RWPE2 (cell line): ENCODE measurements at regions not wholly inside any gene's neighbourhood (a gene's known extent, or its start where the extent isn't known, plus 50 kb on each side); places are given as distances from the start of the nearest gene placed in this dataset.
"Not testable (repeated sequence)": the region's sequence is repeated elsewhere in the genome, so short reads cannot be mapped to it uniquely, and the experiment has no call there.

Source experiments
- ATAC-seq: fragments of 200-7000 bp; cut with Tn5 transposase; 3 replicates; pipeline ENCODE4 v1.9.1; 2021; ENCODE audit warnings: low read depth
- DNase-seq: peaks from one replicate; pipeline ENCODE4 v3.0.0-alpha.2; 2020; ENCODE audit warnings: low spot score
- H3K27ac ChIP-seq: fragments of 450-650 bp; 2 replicates; pipeline ENCODE4 v1.5.1; 2017; ENCODE audit warnings: mild to moderate bottlenecking; ENCODE audit not compliant: poor library complexity, severe bottlenecking
- H3K27me3 ChIP-seq: fragments of 250-450 bp; sonication (Bioruptor Pico); 2 replicates; pipeline ENCODE4 v1.5.1; 2021; ENCODE audit warnings: mild to moderate bottlenecking, moderate library complexity; ENCODE audit not compliant: insufficient read depth, poor library complexity, severe bottlenecking
- H3K36me3 ChIP-seq: fragments of 250-450 bp; sonication (Bioruptor Pico); 2 replicates; pipeline ENCODE4 v1.5.1; 2020; ENCODE audit warnings: low read depth, mild to moderate bottlenecking, moderate library complexity
- H3K4me1 ChIP-seq: fragments of 250-450 bp; sonication (Bioruptor Pico); 2 replicates; pipeline ENCODE4 v1.5.1; 2021; ENCODE audit warnings: mild to moderate bottlenecking, moderate library complexity; ENCODE audit not compliant: insufficient read depth, poor library complexity, severe bottlenecking
- H3K4me3 ChIP-seq: fragments of 250-450 bp; sonication (Bioruptor Pico); 2 replicates; pipeline ENCODE4 v1.5.1; 2021; ENCODE audit warnings: mild to moderate bottlenecking, moderate library complexity; ENCODE audit not compliant: severe bottlenecking
- H3K9me3 ChIP-seq: fragments of 250-450 bp; sonication (Bioruptor Pico); 2 replicates; pipeline ENCODE4 v1.5.1; 2021; ENCODE audit warnings: mild to moderate bottlenecking, moderate library complexity; ENCODE audit not compliant: severe bottlenecking
- CTCF ChIP-seq: fragments of 450-650 bp; IDR thresholded peaks from one replicate; pipeline ENCODE4 v1.5.1; 2017; ENCODE audit warnings: mild to moderate bottlenecking, moderate library complexity; ENCODE audit not compliant: poor library complexity, severe bottlenecking

GRCh38 chr11:71164186-71164585, 88.2 kb downstream of the SHANK2 start:
- no peak overlapping the region for H3K4me3 ChIP-seq
- no peak for TF ChIP-seq CTCF
- H3K9me3 ChIP-seq = no peaks in the 10 kb centered on the region
- no peaks in the 10 kb centered on the region for H3K27me3 ChIP-seq
- no peak for DNase-seq
- no peak for ATAC-seq
- H3K4me1 ChIP-seq = no peaks in the 10 kb centered on the region
- no peaks in the 10 kb centered on the region for H3K36me3 ChIP-seq
- H3K27ac ChIP-seq = no peak overlapping the region

- Histone ChIP-seq H3K36me3 (no peaks in the 10 kb centered on the region), H3K9me3 (no peaks in the 10 kb centered on the region), H3K4me1 (no peaks in the 10 kb centered on the region), H3K27ac (no peak overlapping the region), H3K27me3 (no peaks in the 10 kb centered on the region), H3K4me3 (no peak overlapping the region)
- ATAC-seq (no peak), DNase-seq (no peak)
- TF ChIP-seq CTCF = no peak
Measured at GRCh38 chr11:71163371-71163770, 89.0 kb downstream of the SHANK2 start.

- Histone ChIP-seq H3K9me3 (no peaks in the 10 kb centered on the region), H3K27ac (no peak overlapping the region), H3K4me1 (no peaks in the 10 kb centered on the region), H3K4me3 (no peak overlapping the region), H3K27me3 (no peaks in the 10 kb centered on the region), H3K36me3 (no peaks in the 10 kb centered on the region)
- TF ChIP-seq CTCF = no peak
- no peak for ATAC-seq
- no peak for DNase-seq
Measured at GRCh38 chr11:71158936-71159335, 93.4 kb downstream of the SHANK2 start.

GRCh38 chr11:71157676-71158075, 94.7 kb downstream of the SHANK2 start:
- DNase-seq, ATAC-seq, H3K4me3 ChIP-seq, H3K27ac ChIP-seq, H3K27me3 ChIP-seq, H3K9me3 ChIP-seq, H3K36me3 ChIP-seq, H3K4me1 ChIP-seq: not testable (repeated sequence)

GRCh38 chr11:71156301-71156700, 96.1 kb downstream of the SHANK2 start:
- no peak for TF ChIP-seq CTCF
- DNase-seq = no peak
- H3K36me3 ChIP-seq = no peaks in the 10 kb centered on the region
- H3K27me3 ChIP-seq = no peaks in the 10 kb centered on the region
- H3K9me3 ChIP-seq = no peaks in the 10 kb centered on the region
- H3K4me1 ChIP-seq = no peaks in the 10 kb centered on the region
- H3K27ac ChIP-seq = no peak overlapping the region
- no peak overlapping the region for H3K4me3 ChIP-seq
- ATAC-seq = no peak
